ENCODE measurements at regions not wholly inside any gene's neighbourhood (a gene's known extent, or its start where the extent isn't known, plus 50 kb on each side); places are given as distances from the start of the nearest gene placed in this dataset.

- TF ChIP-seq EZH2phosphoT487 (IDR thresholded peaks at IDR 0.05; ENCODE audit: low read length) (no peak), CTCF (IDR thresholded peaks at IDR 0.05; ENCODE audit: low read length) (no peak), EZH2 (optimal IDR thresholded peaks at IDR 0.05; ENCODE audit: low read depth, low read length) (no peak)
- no peaks in the 10 kb centered on the region for H3K36me3 ChIP-seq (replicated peaks; ENCODE audit: insufficient read depth, low read length)
- H3K4me1 ChIP-seq (ENCODE audit: low read length), result no peaks in the 10 kb centered on the region
- no peak overlapping the region for H3K27ac ChIP-seq (ENCODE audit: low read length)
- H3K9me3 ChIP-seq (replicated peaks; ENCODE audit: insufficient read depth, low read length), result no peaks in the 10 kb centered on the region
- H3K79me2 ChIP-seq (ENCODE audit: low read length), result no peaks in the 10 kb centered on the region
- H3F3A ChIP-seq (ENCODE audit: insufficient read depth, low read length), result no peaks in the 10 kb centered on the region
- no peaks in the 10 kb centered on the region for H3K9me2 ChIP-seq (replicated peaks; ENCODE audit: insufficient read depth, low read length)
- H3K4me2 ChIP-seq (ENCODE audit: low read depth, low read length), result no peak overlapping the region
- H4K20me1 ChIP-seq (ENCODE audit: insufficient read depth, low read length), result no peaks in the 10 kb centered on the region
- no peak for DNase-seq
- no peak overlapping the region for H2AFZ ChIP-seq (ENCODE audit: low read length)
- no peak overlapping the region for H3K4me3 ChIP-seq (ENCODE audit: low read length)
- H3K9ac ChIP-seq (ENCODE audit: low read length), result no peak overlapping the region
- no peaks in the 10 kb centered on the region for H3K27me3 ChIP-seq (replicated peaks; ENCODE audit: insufficient read depth, low read length)
Measured at GRCh38 chr5:61967681-61968080, 338.3 kb upstream of the KIF2A start.

DNA sequence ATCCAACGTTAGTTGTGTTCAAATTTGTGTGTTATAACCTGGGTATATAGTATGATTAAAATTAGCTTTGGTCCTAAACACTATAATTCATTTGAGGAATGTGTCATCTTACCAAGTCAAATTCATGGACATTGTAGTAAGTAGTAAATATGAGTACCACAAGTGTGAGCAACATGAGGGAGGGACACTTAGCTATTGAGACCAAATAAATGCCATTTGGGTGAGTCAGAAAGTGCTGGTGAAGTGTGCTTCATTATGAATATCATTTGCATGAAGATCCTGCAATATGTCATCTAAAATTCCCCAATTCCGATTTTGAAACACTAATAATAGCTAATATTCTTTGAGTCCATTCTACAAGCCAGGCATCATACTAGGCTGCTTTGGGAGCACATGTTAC, 336.7 kb upstream of the KIF2A start:
- H3K36me3 ChIP-seq (replicated peaks; ENCODE audit: insufficient read depth, low read length), result no peaks in the 10 kb centered on the region
- H3K27me3 ChIP-seq (replicated peaks; ENCODE audit: insufficient read depth, low read length), result no peaks in the 10 kb centered on the region

DNA sequence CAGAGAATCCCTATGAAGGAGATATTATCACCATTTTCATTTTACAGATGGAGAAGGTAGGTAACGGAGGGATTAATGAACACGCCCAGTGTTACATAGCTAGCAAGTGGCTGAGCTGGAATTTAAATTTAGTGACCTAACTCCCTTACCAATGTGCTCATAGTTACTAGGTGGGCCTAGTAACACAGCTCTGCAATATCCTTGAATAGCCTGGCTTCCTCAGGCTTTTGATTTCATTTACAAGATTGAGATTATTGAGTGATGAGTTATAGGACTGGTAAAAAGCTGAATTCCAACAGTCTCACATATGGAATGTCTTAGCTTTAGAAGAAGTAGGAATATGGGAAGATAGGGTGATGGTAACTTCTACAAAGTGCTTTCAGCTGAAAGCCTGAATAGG, 336.3 kb upstream of the KIF2A start:
- TF ChIP-seq CTCF (IDR thresholded peaks at IDR 0.05; ENCODE audit: low read length), result no peak
- no peak for TF ChIP-seq EZH2 (optimal IDR thresholded peaks at IDR 0.05; ENCODE audit: low read depth, low read length)
- no peak for TF ChIP-seq EZH2phosphoT487 (IDR thresholded peaks at IDR 0.05; ENCODE audit: low read length)
- Histone ChIP-seq H3K9me2 (replicated peaks; ENCODE audit: insufficient read depth, low read length) (no peaks in the 10 kb centered on the region), H3K36me3 (replicated peaks; ENCODE audit: insufficient read depth, low read length) (no peaks in the 10 kb centered on the region), H3K4me1 (ENCODE audit: low read length) (no peaks in the 10 kb centered on the region), H3F3A (ENCODE audit: insufficient read depth, low read length) (no peaks in the 10 kb centered on the region), H3K4me3 (ENCODE audit: low read length) (no peak overlapping the region), H3K27ac (ENCODE audit: low read length) (no peak overlapping the region), H4K20me1 (ENCODE audit: insufficient read depth, low read length) (no peaks in the 10 kb centered on the region), H3K9ac (ENCODE audit: low read length) (no peak overlapping the region), H2AFZ (ENCODE audit: low read length) (no peak overlapping the region), H3K27me3 (replicated peaks; ENCODE audit: insufficient read depth, low read length) (no peaks in the 10 kb centered on the region), H3K4me2 (ENCODE audit: low read depth, low read length) (no peak overlapping the region), H3K9me3 (replicated peaks; ENCODE audit: insufficient read depth, low read length) (no peaks in the 10 kb centered on the region), H3K79me2 (ENCODE audit: low read length) (no peaks in the 10 kb centered on the region)
- DNase-seq, result no peak

More for the DNA sequence above, 336.7 kb upstream of the KIF2A start:
- no peaks in the 10 kb centered on the region for H3K9me2 ChIP-seq (replicated peaks; ENCODE audit: insufficient read depth, low read length)
- no peak overlapping the region for H3K4me3 ChIP-seq (ENCODE audit: low read length)
- H3K27ac ChIP-seq (ENCODE audit: low read length), result no peak overlapping the region
- H3K4me2 ChIP-seq (ENCODE audit: low read depth, low read length), result no peak overlapping the region
- no peaks in the 10 kb centered on the region for H3K9me3 ChIP-seq (replicated peaks; ENCODE audit: insufficient read depth, low read length)
- no peaks in the 10 kb centered on the region for H4K20me1 ChIP-seq (ENCODE audit: insufficient read depth, low read length)
- no peak for DNase-seq
- no peak overlapping the region for H3K9ac ChIP-seq (ENCODE audit: low read length)
- no peak overlapping the region for H2AFZ ChIP-seq (ENCODE audit: low read length)
- no peaks in the 10 kb centered on the region for H3F3A ChIP-seq (ENCODE audit: insufficient read depth, low read length)
- no peak for TF ChIP-seq CTCF (IDR thresholded peaks at IDR 0.05; ENCODE audit: low read length)
- TF ChIP-seq EZH2phosphoT487 (IDR thresholded peaks at IDR 0.05; ENCODE audit: low read length), result no peak
- TF ChIP-seq EZH2 (optimal IDR thresholded peaks at IDR 0.05; ENCODE audit: low read depth, low read length), result no peak
- no peaks in the 10 kb centered on the region for H3K79me2 ChIP-seq (ENCODE audit: low read length)
- H3K4me1 ChIP-seq (ENCODE audit: low read length), result no peaks in the 10 kb centered on the region
